GM21447 (cell line): ENCODE measurements at regions not wholly inside any gene's neighbourhood (a gene's known extent, or its start where the extent isn't known, plus 50 kb on each side); places are given as distances from the start of the nearest gene placed in this dataset.

Experiments used
- ATAC-seq: cut with Tn5 transposase; IDR thresholded peaks from one replicate; pipeline ENCODE4 v1.9.1; 2021; ENCODE audit not compliant: unreplicated experiment

DNA sequence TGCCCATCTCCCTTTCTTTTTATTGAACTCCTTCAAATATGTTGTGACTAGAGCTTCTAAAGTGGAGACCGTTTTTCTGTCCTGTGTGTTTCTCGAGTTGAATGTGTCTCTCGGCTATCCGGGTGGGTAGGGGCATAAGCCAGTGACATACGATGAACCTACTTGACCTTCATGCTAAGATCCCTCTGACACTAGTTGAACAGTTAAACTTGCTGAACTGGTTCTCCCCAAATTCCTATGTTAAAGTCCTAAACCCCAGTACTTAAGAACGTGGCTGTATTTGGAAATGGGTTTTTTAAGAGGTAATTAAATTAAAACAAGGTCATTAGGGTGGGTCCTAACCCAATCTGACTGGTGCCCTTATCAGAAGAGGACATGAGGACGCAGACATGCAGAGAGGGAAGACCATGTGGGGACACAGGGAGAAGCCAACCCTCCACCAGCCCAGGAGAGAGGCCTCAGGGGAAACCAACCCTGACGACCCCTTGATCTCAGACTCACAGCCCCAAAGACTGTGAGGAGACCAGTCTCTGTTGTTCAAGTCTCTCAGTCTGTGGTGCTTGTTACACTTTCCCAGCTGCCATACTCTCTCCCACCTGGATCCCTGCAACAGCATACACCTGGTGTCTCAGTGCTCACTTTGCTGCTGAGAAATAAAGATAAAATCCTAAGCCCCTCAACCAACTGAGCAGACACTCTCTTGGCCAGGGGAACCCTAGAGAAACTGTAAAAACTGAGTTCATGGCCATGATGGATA, 208.4 kb downstream of the MYLK4 start:
- ATAC-seq: no peak

DNA sequence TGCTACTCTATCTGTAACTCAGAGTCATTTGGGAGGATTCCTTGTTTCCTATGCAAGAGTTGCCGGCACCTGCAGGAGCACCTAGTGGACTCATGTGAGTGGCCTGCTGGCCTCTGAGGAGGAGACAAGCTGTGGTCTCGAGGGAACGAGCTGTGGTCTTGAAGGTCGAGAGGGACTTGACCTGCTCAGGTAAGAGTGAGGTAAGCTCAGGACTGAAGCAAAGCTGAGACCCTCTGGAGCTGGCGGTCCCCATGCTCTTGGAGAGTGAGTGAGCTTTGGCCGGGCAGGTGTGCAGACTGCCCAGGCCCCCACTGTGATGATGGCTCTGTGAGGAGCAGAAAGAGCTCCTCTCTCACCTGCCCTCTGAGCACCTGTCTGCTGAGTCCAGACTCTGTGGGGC, 214.3 kb downstream of the MYLK4 start:
- no peak for ATAC-seq

DNA sequence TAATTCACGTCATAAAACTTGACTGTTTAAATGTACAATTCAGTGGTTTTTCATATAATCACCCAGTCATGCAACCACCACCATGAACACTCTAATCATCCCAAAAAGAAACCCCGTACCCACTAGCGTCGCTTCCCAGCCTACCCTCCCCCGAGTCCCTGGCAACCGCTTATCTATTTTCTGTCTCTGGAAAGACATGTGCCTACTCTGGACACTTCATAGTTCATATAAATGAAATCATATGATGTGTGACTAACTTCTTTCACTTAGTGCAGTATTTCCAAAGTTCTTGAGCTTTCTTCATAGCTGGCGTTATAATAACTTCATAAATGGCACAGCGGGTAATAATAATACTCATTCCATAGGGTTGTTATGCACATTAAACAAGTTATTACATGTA, 215.2 kb downstream of the MYLK4 start:
- no peak for ATAC-seq

DNA sequence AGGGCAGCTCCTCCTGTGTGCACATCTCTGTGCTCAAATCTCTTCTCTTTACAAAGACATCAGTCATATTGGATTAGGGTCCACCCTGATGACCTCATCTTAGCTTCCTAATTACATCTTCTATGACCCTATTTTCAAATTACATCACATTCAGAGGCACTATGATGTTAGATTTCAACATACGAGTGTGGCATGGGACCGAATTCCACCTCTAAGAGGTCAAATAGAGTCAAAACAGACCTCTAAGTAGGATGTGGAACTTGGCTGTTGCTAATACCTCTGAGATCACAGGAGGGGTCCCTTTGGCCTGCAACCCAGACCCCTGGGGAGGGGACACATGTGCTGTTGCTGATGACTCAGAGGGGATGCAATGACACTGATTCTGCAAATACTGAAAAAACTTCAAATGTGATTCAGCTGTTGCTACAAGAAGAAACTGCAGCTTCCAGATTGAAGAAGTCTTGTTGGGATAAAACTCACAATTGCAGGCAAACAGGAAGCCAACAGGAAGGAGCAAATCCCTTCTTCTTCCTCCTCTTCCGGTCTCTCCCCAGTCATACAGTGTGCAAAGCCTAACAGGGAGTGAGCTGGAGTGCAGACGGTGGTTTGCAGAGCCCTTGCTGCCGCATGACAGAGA, 216.2 kb downstream of the MYLK4 start:
- ATAC-seq: no peak

DNA sequence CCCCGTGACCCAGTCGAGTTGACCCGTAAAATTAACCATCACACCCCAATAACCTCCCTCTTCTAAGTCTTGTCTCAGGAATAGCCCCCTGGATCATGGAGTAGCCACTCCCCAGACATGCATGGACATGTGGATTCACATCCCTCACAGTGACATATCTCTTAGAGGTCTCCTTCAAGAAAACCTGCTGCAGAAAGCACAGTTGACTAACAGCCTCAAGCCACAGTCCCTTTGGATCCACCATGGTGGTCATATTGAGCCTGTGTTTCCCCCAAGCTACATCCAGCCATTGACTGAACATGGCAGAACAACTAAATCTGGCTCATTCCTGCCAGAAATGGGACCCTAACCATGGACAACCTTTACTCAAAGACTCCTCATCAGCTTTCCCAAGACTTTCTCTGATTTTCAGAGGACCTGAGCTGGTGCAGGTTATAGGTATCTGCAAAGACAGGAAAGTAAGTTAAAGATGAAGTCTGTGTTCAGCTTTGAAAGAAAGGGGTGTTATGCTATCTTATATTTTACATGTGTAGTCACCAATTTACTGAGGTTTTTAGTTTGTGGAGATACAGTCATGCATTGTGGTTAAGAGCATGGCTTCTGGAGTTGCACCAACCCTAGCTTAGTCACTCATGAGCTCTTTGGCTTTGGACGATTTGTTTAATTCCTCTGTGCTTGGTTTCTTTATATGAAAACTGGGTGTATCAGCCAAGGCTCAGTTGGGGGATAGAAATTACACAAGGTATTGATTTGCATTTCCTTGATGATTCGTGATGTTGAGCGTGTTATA, 219.1 kb downstream of the MYLK4 start:
- no peak for ATAC-seq

DNA sequence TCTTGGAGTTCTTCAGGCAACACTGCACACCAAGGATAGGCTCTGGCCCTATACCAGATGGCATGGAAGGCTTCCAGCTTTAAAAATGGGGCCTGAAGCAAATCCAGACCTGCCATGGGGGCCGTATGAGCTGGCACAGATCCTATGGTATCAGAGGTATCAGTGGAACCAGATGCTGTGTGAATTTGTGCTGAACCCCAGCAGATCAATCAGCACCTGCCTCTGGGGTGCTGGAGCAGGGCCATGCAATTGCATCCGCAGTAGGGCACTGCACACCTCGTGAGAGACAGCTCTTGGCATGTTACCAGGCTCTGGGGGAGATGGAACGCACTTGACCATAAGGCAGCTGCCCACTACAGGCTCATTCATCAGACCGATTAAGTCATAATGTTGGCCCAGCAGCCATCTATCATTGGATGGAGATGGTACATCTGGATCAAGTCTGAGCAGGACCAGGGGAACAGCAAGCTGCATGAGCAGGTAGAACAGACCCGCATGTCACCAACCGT, 221.5 kb downstream of the MYLK4 start:
- no peak for ATAC-seq

DNA sequence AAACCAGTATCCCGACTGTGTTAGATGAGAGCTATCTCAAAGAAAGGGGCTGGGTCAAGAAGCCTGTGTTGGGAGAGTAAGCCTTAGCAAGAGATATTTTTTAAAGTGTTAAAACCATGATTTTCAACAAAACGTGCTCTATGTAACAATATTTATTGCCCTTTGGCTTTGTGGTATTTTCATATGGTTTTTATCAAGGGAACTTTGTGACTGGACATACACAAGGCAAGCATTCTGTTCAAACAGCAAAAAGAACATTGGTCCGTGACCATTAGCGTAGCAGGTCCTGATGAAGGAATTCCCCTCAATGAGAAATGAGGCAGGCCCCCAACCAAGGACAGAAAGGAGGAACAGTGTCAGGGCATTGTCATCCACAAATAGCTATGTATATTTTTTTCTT, 222.6 kb downstream of the MYLK4 start:
- ATAC-seq: no peak

DNA sequence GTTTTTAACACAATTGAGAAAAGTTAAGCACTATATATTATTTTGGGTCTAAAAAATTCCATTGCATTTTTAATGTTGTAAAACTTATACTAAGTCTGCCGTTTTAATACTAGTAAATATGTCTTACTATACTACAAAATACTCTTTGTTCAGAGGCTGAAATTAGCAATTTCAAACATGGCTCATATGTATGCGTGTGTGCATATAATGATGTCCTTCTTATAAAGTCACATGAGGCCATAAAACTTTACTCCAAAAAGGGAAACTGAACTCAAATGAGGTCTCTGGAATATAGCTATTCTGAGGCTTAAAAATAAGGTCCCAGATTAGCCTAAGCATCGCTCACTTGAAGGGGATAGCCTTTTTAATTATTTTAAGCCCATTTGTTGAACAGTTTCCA, 224.0 kb downstream of the MYLK4 start:
- no peak for ATAC-seq

DNA sequence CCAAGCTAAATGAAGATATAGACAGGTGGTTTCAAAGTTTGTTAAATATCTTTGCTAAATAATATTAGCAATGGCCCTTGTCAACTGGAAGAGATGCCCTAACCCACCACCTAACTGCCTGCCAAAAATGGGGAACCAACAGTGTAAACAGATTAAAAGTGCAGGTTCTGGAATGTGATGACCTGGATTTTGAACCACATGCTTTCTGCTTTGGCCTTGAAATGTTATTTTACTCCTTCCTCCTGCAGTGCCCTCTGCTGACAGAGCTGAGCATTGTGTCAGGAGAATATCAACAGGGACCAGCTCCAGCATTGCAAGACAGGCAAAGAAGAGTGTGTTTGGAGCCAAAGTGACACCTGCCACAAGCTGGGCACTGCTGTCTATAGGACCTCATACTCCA, 226.6 kb downstream of the MYLK4 start:
- ATAC-seq: no peak

DNA sequence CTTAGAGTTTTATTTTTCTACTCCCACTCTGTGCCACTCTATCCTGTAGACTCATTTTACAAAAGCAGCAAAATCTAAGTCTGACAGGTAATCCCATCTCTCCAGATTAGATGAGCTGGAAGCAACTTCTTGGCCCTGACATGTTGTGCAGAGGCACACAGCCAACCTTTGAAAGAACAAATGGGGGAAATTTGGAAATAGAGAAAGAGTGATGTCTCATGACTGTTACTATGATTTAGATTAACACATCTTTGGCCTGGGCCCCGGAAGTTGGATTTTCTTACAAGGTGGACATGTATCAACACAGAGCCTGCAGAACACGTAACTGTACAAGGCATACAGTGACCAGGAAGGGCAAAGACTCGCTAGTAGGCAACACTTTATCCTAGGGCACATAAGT, 227.7 kb downstream of the MYLK4 start:
- ATAC-seq: no peak

DNA sequence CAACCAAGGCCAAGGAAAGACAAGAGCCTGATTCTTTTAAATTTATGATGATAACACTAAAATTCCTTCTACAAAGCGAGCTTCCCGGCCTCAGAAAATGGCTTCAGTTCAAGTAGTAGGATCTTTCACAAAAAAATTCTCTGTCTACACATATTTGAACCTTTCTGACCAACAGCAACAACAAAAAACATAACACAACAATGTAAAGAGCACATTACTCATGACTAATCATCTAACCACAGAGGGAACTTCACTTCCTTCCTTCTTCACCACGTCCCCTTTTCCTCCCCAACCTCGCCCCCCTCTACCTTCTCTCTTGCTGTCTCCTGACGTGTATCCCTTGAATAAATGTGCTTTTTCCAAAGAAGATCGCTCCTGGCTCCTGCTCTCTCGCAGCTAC, 228.2 kb downstream of the MYLK4 start:
- ATAC-seq: no peak

DNA sequence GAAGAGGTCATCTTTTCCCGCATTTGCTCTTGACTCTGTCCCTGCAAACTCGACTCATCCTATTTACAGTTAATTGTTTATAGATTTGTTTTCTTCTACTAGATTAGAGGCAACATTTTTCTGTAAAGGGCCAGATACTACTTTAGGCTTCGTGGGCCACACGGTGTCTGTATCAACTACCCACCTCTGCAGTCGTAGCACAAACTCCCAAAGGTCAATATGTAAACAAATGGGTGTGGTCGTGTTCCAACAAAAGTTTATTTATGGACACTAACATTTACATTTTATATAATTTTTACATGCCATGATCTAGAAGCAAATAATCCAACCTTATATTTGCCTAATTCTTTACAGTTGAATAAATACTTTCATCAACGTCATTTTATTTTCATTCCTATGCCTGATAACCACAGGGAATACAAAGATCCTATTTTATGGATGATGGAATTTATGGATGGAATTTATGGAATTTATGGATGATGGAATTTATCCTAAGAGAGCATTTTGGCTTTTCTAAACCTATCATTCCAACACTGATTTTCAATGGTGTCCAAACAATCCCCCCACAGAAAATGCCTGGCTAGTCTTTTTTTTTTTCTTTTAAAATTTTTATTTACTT, 232.8 kb downstream of the MYLK4 start:
- ATAC-seq: no peak

DNA sequence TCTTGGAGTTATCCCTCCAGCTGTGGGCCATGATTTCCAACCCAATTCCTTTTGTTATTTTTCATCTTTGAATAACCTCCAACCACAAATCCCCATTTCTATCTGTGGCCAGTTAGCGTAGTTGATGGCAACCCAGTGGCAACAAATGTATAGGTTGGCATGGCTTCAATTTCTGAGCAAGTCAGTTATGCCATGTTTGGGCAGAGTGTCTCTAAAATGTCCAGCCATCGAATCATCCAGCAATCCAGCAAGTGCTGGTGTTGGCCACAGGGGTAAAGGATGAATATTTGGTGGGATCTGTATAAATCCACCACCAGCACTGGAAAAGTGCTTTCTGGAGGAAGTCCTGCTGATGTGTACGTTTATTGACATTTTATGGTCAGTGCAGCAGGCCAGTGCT, 233.3 kb downstream of the MYLK4 start:
- ATAC-seq: no peak

DNA sequence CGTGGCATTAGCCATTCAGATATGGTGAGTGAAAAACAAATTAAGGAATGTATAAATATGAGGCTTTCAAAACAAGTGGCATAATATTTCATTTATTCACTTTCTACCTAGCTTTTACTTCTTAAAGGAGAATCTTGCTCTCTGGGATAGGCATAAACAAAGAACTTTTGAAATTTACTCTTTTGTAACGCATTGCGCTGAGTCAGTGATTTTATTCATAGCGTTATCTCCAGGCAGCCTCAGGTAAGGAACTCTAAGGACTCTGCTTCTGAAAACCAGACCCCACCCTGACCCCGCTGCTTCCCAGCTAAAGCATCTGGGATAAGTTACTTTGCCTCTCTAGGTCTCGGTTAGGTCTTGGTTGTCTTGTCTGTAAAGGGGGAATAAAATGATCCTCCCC, 234.7 kb downstream of the MYLK4 start:
- no peak for ATAC-seq

DNA sequence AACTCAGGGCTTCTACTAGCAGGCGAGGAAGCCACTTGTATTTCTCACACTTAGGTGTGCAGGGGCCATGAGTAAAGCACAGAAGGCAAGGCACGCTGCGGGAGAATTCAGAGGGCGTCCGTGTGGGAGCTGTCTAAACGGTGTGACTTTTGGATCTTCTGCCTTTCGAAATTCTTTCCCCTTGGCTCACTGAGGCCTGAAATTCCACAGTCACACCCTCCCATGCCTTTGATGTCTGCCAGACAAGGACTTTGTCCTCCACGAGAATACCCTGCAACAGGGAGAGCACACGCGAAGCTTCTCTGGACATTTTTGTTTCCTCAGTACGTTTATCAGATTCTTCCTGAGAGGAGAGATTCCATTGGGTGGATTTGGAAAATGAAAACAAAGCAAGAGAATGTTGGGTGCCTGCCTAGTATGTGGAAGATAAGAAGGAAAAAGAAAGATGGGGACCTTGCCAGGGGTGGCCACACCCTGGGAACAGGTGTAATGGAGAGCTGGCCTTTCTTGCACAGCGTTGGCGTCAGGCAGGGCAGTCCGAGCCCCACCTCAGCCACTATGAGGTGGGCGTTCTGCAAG, 235.7 kb downstream of the MYLK4 start:
- ATAC-seq: no peak

DNA sequence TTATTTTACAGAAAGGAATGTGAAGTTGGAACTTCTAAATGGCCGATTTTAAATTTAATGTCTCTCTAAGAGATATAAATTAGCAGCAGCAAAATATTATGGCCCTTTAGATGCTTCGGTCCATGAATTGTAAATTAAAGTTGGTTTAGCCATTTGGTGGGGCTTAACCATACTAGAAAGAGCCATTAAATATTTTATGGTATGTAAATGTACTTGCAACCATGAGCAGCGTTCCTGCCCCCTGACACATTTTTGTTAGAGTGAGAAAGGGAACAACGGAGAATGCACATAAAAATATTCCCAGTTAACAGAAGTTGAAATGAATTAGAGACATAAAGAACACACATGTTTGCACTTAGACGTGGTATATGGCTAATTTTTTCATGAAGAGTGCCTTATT, 237.9 kb downstream of the MYLK4 start:
- ATAC-seq: no peak

DNA sequence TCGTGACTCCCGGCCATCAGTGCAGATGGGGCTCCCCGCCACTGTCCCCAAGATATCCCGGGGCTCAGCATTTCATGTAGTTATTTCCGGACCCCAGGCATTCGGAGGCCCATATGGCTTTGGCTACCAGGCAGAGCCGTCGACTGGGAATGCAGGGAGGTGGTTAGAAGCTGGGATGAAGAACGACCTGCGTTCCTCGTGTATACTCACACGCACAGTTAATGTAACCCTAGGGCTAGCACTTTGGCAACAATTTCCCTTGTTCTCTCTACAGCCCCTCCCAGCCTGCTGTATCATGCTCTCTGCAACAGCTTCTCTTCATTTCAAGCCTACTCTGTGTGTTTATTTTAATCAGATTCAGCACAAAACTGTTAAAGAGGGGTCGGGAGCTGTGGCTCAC, 240.4 kb downstream of the MYLK4 start:
- no peak for ATAC-seq

DNA sequence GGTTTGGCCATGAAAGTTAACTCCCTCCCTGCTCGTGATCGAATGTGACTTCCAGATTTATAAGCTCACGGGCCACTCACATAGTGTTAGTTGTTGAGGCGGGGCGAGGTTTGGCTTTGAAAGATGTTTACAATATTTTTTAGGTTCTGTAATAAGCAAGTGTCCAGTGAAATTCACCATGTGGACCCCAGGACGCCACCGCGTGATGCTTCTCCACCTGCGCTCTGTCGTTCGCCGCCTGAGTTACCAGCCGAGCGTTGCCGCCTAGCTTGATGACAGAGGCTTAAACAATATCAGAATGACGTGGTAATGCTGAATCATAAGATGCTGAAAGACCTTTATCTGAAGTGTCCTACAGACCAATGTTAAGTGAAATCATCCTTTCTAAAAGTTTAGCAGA, 241.0 kb downstream of the MYLK4 start:
- ATAC-seq: no peak

DNA sequence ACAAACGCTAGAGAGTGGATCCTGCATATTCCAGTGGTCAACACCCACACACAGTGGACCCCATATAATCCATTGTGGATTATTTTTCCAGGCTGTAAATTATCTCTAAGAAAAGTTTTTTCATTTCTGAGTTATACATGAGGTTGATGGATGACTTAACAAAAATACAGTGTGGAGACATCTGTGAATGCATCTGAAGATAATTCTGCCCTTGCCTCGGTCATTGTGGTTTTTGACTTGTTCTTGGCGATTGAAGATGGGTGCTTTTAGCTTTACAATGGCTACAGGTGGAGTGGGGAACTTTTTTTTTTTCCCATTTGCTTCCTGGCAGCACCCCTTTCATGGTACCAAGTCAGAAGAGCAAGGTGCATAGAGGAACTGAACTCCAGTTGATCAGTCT, 242.7 kb downstream of the MYLK4 start:
- no peak for ATAC-seq

DNA sequence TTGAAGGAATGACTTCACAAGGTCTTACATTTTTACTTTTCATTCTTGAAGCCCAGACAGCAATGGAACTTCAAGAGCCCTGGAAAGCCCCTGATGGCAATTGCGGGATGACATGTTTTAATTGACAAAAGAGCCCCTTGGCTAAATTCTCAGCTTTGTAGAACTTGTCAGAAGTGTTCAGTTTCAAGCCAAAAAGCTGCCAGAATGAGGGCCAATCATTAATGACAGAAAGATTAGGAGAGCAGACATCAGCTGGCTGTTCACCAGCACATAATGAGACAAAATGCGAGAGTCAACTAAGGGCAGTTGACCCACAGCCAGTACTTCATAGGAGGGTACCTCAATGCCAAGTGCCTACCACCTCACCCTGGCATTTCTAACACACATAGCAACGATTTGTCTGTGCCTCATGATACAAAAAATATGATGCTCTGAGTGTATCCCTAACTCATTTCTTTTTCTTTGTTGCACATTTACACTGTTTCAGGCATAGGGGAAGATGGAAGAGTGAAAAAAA, 243.1 kb downstream of the MYLK4 start:
- ATAC-seq: no peak

DNA sequence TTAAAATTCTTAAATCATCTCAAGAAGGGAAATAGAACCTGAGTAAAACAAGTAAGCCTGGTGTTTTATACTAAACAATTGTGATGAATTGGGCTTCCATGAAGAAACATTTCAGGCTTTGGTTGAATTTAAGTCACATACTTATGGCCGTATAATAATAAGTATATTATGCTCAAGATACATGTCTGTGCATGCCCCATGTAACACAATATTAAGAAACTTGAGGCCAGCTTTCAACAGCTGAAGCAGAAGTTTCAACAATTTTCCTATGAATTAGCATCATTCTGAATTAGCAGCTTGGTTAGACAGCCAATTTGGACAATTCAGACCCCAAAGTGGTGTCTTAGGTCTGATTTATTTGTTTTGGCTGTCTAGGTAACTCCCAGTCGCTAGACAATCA, 243.7 kb downstream of the MYLK4 start:
- no peak for ATAC-seq
